Rectal smooth muscle tissue (tissue), 1 donor: ENCODE measurements at regions not wholly inside any gene's neighbourhood (a gene's known extent, or its start where the extent isn't known, plus 50 kb on each side); places are given as distances from the start of the nearest gene placed in this dataset.
A peak's percentile ranks its signal among the peaks of the same experiment; 100 is the strongest.
"Not testable (repeated sequence)": the region's sequence is repeated elsewhere in the genome, so short reads cannot be mapped to it uniquely, and the experiment has no call there.

Experiments
- H3K27ac ChIP-seq: one replicate; pipeline ENCODE4 v1.7.0; 2013; ENCODE audit warnings: low read depth, low read length, inconsistent platforms
- H3K27me3 ChIP-seq: one replicate; pipeline ENCODE4 v1.7.0; 2013; ENCODE audit warnings: low read length; ENCODE audit not compliant: control insufficient read depth, insufficient read depth
- H3K36me3 ChIP-seq: one replicate; pipeline ENCODE4 v1.7.0; 2013; ENCODE audit warnings: low read length; ENCODE audit not compliant: control insufficient read depth, insufficient read depth
- H3K4me1 ChIP-seq: one replicate; pipeline ENCODE4 v1.7.0; 2013; ENCODE audit warnings: low read length; ENCODE audit not compliant: control insufficient read depth, insufficient read depth
- H3K4me3 ChIP-seq: one replicate; pipeline ENCODE4 v1.7.0; 2013; ENCODE audit warnings: low read length
- H3K9ac ChIP-seq: one replicate; pipeline ENCODE4 v1.7.0; 2013; ENCODE audit warnings: low read length

GRCh38 chr13:50509167-50509566 lies 334.3 kb downstream of the DLEU7 start:
- H3K9ac ChIP-seq, result no peak overlapping the region
- peaks cover 12% of the 10 kb centered on the region for H3K4me1 ChIP-seq
- no peaks in the 10 kb centered on the region for H3K27me3 ChIP-seq
- H3K27ac ChIP-seq, result no peak overlapping the region
- H3K36me3 ChIP-seq, result no peaks in the 10 kb centered on the region
- no peak overlapping the region for H3K4me3 ChIP-seq

DNA sequence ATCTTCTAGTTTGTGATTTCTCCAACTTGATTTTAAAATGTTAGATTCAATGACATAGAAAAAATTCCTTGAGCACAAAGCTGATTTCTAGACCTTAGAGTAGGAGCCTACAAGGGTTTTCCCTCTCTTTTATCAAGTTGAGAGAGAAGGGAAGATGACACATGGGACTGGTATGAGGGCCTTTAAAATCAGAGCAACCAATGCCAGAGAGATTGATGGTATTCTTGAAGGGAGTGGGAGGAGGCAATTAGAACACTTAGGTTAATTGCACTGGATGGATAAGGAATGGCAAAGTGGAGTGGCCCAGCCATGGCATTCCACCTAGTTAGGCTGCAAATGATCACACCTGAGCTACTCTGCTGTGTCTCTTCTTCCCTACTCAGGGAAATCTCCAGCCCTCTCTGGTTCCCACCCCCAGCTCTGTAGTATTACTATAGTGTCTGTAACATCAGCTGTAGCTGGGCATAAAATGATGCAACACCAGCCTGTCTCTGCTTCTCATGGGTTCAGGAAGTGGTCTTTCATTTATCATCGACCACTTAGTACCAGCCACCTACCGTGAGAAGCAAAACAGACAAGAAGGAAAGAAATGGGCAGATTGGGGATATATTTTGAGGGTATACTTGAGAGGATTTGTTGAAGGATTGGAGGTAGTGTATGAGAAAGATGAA lies 333.6 kb downstream of the DLEU7 start:
- Histone ChIP-seq H3K36me3 (no peaks in the 10 kb centered on the region), H3K27ac (no peak overlapping the region), H3K27me3 (no peaks in the 10 kb centered on the region), H3K9ac (no peak overlapping the region), H3K4me1 (peaks cover 12% of the 10 kb centered on the region), H3K4me3 (no peak overlapping the region)

- not testable (repeated sequence) for H3K36me3 ChIP-seq, H3K4me3 ChIP-seq, H3K27ac ChIP-seq, H3K27me3 ChIP-seq, H3K9ac ChIP-seq
- H3K4me1 ChIP-seq, result peaks cover 12% of the 10 kb centered on the region
These were observed 332.5 kb downstream of the DLEU7 start for GRCh38 chr13:50510885-50511545.

- Histone ChIP-seq H3K4me3 (peak overlapping the region; percentile 50), H3K36me3 (no peaks in the 10 kb centered on the region)
These were observed 331.6 kb downstream of the DLEU7 start for GRCh38 chr13:50511877-50512341.

GRCh38 chr13:50512474-50513299 lies 330.8 kb downstream of the DLEU7 start:
- no peaks in the 10 kb centered on the region for H3K36me3 ChIP-seq
- peaks cover 12% of the 10 kb centered on the region for H3K4me1 ChIP-seq
- peak overlapping the region; percentile 79 for H3K27ac ChIP-seq
- H3K27me3 ChIP-seq, result no peaks in the 10 kb centered on the region
- peak overlapping the region; percentile 50 for H3K4me3 ChIP-seq
- no peak overlapping the region for H3K9ac ChIP-seq

More at GRCh38 chr13:50511877-50512341, 331.6 kb downstream of the DLEU7 start:
- Histone ChIP-seq H3K9ac (no peak overlapping the region), H3K4me1 (peaks cover 12% of the 10 kb centered on the region), H3K27ac (peak overlapping the region; percentile 79), H3K27me3 (no peaks in the 10 kb centered on the region)

DNA sequence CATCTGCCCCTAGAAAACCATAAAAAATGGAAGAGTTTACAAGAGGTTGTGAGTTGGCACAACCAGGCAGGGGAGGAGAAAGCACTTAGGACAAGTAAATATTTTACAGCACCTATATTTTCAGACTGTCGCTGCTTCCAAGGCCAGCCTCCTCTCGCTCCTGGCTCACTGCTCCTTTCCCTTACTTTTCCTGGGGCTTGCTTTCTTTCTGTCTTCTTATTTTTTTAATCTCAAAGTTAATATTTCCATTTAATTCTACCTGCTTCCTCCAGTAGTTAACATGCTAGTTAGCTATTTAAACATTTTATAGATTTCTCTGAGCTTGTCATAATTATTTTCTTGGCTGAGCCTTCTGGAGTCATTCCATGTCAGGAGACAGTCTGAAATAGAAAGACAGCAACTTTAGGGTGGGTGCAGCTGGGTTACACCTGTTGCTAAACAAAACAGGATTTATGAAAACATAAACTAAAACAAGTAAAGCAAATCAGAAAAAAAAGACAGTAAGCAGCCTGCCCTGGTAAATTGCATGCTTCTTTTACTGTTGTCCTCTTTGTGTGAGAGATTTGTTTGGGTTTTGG lies 330.1 kb downstream of the DLEU7 start:
- Histone ChIP-seq H3K36me3 (no peaks in the 10 kb centered on the region), H3K27ac (peak overlapping the region; percentile 79), H3K4me1 (peaks cover 12% of the 10 kb centered on the region), H3K9ac (no peak overlapping the region), H3K4me3 (no peak overlapping the region), H3K27me3 (no peaks in the 10 kb centered on the region)

DNA sequence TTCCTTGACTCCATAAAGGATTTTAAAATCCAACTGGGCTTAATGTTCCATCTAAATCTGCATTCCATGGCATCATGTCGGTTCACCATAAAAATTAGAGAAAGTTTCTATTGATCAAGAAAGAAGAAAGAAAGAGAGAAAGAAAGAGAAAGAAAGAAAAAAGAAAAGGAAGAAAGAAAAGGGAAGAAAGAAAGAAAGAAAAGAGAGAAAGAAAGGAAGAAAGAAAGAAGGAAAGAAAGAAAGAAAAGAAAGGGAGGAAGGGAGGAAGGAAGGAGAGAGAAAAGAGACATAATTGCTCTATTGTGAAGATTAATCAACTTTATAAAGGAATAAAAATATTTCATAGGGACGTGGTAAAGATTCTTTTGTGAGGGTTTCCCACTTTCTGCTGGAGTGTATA lies 329.2 kb downstream of the DLEU7 start:
- Histone ChIP-seq H3K36me3 (no peaks in the 10 kb centered on the region), H3K27me3 (no peaks in the 10 kb centered on the region), H3K4me3 (no peak overlapping the region), H3K4me1 (peaks cover 12% of the 10 kb centered on the region), H3K9ac (no peak overlapping the region), H3K27ac (no peak overlapping the region)

- Histone ChIP-seq H3K4me3 (no peak overlapping the region), H3K36me3 (no peaks in the 10 kb centered on the region), H3K27ac (no peak overlapping the region), H3K4me1 (peaks cover 16% of the 10 kb centered on the region), H3K9ac (no peak overlapping the region), H3K27me3 (no peaks in the 10 kb centered on the region)
These were observed 325.4 kb downstream of the DLEU7 start for GRCh38 chr13:50518131-50518530.

DNA sequence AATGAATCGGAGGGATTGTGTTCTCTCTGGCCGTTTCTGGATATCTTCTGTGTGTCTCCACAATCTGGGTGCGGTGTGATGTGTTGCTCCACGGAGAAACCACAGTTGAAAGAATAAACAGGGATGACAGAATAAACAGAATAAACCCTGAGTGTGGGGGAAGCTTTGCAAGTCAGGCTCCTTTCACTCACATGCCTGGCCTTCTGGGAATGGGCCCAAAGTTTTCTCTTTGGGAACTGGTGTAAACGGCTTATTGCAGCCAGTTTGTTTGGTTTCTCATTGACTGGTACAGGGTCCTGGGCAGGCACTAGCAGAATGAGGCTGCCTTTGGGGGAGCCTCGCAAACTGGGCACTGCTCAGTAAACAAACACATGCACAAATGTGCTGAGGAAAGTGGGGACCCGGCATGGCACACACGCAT lies 324.7 kb downstream of the DLEU7 start:
- no peak overlapping the region for H3K9ac ChIP-seq
- H3K27me3 ChIP-seq, result no peaks in the 10 kb centered on the region
- H3K27ac ChIP-seq, result no peak overlapping the region
- H3K4me3 ChIP-seq, result no peak overlapping the region
- peaks cover 10% of the 10 kb centered on the region for H3K4me1 ChIP-seq
- no peaks in the 10 kb centered on the region for H3K36me3 ChIP-seq

DNA sequence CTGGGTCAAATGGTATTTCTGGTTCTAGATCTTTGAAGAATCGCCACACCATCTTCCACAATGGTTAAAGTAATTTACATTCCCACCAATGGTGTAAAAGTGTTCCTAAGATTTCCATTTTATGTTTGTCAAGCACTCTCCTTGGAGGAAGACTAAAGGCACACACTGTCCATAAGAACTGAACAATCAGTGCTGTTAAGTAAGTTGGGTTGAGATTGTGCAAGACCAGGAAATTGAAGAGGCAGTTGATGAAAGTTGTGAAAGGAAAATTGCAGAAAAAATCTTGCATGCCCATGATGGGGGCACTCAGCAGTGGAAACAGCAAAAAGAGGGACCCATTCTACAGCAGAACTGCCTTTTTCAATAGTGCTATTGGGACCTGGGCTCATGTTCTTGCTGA lies 323.6 kb downstream of the DLEU7 start:
- H3K27ac ChIP-seq, result no peak overlapping the region
- no peak overlapping the region for H3K9ac ChIP-seq
- H3K4me3 ChIP-seq, result no peak overlapping the region
- no peaks in the 10 kb centered on the region for H3K36me3 ChIP-seq
- H3K4me1 ChIP-seq, result peaks cover 10% of the 10 kb centered on the region
- no peaks in the 10 kb centered on the region for H3K27me3 ChIP-seq

DNA sequence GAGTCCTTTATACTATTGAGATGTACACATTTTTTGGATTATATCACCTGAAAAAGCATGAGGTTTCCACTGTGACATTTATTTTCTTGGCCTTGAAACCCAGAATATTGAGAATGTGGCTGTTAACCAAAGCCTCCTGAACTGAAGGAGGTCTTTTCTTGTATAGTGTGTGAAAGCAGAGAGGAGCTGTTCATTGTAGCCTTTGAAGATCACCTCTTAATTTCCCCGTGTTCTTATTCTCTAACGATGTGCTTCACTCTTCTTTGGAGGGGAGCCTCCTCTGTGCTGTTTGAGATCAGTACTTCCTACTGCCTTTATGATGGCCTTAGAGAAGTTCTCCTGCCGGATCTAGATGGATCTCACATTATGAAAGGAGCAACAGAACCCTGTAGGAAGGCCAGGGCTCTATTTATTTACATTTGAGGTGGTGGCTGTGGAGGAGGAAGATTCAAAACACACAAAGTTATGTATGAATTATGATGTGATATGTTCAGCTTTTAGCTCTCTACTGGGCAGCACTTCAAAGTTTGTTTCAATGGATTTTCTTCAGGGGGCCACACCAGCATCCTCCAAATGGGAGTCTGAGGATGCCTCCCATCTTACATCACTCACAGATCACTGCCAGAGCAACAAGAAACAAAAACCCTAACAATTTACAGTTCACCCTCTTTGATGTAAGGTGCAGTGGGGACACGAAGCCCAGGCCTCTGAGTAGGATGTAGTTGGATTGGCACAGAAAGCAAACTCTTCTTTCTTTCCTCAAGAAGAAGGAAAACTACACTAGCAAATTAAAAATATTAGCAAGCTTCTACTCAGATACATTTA lies 322.3 kb downstream of the DLEU7 start:
- H3K36me3 ChIP-seq, result no peaks in the 10 kb centered on the region
- no peak overlapping the region for H3K4me3 ChIP-seq
- H3K27me3 ChIP-seq, result no peaks in the 10 kb centered on the region
- peaks cover 10% of the 10 kb centered on the region for H3K4me1 ChIP-seq
- no peak overlapping the region for H3K27ac ChIP-seq
- no peak overlapping the region for H3K9ac ChIP-seq

- H3K27me3 ChIP-seq, result no peaks in the 10 kb centered on the region
- H3K4me1 ChIP-seq, result peaks cover 10% of the 10 kb centered on the region
- H3K4me3 ChIP-seq, result no peak overlapping the region
- H3K9ac ChIP-seq, result no peak overlapping the region
- no peaks in the 10 kb centered on the region for H3K36me3 ChIP-seq
- H3K27ac ChIP-seq, result no peak overlapping the region
These were observed 321.7 kb downstream of the DLEU7 start for GRCh38 chr13:50521831-50522149.
